ENCODE measurements at regions not wholly inside any gene's neighbourhood (a gene's known extent, or its start where the extent isn't known, plus 50 kb on each side); places are given as distances from the start of the nearest gene placed in this dataset.

DNA sequence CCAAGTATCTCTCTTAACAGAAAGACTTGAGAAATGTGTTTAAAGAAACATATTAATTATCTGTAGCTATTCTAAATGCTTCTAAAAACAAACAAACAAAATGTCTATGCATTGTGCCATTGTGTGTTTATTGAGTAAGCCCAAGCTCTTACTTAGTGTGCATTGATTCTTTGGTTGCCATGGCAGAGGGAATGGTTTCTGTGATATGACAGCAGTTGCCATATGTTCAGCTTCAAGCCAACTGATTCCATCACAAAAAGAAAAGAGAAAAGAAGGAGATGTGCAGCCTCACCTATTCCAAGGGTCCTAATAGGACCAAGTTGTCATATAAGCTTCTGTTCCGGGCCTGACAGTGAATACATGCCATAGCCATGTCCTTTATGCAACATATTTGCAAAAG lies 457.5 kb downstream of the TOX3 start:
- TF ChIP-seq POLR2AphosphoS5 (IDR thresholded peaks at IDR 0.05; ENCODE audit: low read depth, low read length): no peak
- TF ChIP-seq, protein P1, sequence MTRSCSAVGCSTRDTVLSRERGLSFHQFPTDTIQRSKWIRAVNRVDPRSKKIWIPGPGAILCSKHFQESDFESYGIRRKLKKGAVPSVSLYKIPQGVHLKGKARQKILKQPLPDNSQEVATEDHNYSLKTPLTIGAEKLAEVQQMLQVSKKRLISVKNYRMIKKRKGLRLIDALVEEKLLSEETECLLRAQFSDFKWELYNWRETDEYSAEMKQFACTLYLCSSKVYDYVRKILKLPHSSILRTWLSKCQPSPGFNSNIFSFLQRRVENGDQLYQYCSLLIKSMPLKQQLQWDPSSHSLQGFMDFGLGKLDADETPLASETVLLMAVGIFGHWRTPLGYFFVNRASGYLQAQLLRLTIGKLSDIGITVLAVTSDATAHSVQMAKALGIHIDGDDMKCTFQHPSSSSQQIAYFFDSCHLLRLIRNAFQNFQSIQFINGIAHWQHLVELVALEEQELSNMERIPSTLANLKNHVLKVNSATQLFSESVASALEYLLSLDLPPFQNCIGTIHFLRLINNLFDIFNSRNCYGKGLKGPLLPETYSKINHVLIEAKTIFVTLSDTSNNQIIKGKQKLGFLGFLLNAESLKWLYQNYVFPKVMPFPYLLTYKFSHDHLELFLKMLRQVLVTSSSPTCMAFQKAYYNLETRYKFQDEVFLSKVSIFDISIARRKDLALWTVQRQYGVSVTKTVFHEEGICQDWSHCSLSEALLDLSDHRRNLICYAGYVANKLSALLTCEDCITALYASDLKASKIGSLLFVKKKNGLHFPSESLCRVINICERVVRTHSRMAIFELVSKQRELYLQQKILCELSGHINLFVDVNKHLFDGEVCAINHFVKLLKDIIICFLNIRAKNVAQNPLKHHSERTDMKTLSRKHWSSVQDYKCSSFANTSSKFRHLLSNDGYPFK (CRISPR knock-in tag; IDR thresholded peaks at IDR 0.05; ENCODE audit: borderline replicate concordance): no peak
- no peak for TF ChIP-seq KLF12 (CRISPR knock-in tag; IDR thresholded peaks at IDR 0.05; ENCODE audit: borderline replicate concordance)
- no peak for TF ChIP-seq EP300 (IDR thresholded peaks at IDR 0.05; ENCODE audit: low read depth in 2 of 2, low read length in 2 of 2)
- TF ChIP-seq EP300 (CRISPR knock-in tag; IDR thresholded peaks at IDR 0.05; ENCODE audit: borderline replicate concordance): no peak
- TF ChIP-seq, protein P2, sequence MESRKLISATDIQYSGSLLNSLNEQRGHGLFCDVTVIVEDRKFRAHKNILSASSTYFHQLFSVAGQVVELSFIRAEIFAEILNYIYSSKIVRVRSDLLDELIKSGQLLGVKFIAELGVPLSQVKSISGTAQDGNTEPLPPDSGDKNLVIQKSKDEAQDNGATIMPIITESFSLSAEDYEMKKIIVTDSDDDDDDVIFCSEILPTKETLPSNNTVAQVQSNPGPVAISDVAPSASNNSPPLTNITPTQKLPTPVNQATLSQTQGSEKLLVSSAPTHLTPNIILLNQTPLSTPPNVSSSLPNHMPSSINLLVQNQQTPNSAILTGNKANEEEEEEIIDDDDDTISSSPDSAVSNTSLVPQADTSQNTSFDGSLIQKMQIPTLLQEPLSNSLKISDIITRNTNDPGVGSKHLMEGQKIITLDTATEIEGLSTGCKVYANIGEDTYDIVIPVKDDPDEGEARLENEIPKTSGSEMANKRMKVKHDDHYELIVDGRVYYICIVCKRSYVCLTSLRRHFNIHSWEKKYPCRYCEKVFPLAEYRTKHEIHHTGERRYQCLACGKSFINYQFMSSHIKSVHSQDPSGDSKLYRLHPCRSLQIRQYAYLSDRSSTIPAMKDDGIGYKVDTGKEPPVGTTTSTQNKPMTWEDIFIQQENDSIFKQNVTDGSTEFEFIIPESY (CRISPR knock-in tag; IDR thresholded peaks at IDR 0.05): no peak
- TF ChIP-seq, protein P3, sequence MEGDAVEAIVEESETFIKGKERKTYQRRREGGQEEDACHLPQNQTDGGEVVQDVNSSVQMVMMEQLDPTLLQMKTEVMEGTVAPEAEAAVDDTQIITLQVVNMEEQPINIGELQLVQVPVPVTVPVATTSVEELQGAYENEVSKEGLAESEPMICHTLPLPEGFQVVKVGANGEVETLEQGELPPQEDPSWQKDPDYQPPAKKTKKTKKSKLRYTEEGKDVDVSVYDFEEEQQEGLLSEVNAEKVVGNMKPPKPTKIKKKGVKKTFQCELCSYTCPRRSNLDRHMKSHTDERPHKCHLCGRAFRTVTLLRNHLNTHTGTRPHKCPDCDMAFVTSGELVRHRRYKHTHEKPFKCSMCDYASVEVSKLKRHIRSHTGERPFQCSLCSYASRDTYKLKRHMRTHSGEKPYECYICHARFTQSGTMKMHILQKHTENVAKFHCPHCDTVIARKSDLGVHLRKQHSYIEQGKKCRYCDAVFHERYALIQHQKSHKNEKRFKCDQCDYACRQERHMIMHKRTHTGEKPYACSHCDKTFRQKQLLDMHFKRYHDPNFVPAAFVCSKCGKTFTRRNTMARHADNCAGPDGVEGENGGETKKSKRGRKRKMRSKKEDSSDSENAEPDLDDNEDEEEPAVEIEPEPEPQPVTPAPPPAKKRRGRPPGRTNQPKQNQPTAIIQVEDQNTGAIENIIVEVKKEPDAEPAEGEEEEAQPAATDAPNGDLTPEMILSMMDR (CRISPR knock-in tag; IDR thresholded peaks at IDR 0.05): no peak
- TF ChIP-seq, protein P4, sequence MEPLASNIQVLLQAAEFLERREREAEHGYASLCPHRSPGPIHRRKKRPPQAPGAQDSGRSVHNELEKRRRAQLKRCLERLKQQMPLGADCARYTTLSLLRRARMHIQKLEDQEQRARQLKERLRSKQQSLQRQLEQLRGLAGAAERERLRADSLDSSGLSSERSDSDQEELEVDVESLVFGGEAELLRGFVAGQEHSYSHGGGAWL (CRISPR knock-in tag; IDR thresholded peaks at IDR 0.05): no peak
- no peak for TF ChIP-seq RELA (CRISPR knock-in tag; IDR thresholded peaks at IDR 0.05)
- no peak for TF ChIP-seq TBP (CRISPR knock-in tag; IDR thresholded peaks at IDR 0.05)
- TF ChIP-seq, protein P5, sequence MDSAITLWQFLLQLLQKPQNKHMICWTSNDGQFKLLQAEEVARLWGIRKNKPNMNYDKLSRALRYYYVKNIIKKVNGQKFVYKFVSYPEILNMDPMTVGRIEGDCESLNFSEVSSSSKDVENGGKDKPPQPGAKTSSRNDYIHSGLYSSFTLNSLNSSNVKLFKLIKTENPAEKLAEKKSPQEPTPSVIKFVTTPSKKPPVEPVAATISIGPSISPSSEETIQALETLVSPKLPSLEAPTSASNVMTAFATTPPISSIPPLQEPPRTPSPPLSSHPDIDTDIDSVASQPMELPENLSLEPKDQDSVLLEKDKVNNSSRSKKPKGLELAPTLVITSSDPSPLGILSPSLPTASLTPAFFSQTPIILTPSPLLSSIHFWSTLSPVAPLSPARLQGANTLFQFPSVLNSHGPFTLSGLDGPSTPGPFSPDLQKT (CRISPR knock-in tag; IDR thresholded peaks at IDR 0.05; ENCODE audit: borderline replicate concordance): no peak
- TF ChIP-seq MIER3 (CRISPR knock-in tag; IDR thresholded peaks at IDR 0.05; ENCODE audit: borderline replicate concordance): no peak
- no peak for TF ChIP-seq TOPORS (CRISPR knock-in tag; IDR thresholded peaks at IDR 0.05)
- TF ChIP-seq ESRRA (CRISPR knock-in tag; IDR thresholded peaks at IDR 0.05; ENCODE audit: low read depth): no peak
